ENCODE measurements at regions not wholly inside any gene's neighbourhood (a gene's known extent, or its start where the extent isn't known, plus 50 kb on each side); places are given as distances from the start of the nearest gene placed in this dataset.

DNA sequence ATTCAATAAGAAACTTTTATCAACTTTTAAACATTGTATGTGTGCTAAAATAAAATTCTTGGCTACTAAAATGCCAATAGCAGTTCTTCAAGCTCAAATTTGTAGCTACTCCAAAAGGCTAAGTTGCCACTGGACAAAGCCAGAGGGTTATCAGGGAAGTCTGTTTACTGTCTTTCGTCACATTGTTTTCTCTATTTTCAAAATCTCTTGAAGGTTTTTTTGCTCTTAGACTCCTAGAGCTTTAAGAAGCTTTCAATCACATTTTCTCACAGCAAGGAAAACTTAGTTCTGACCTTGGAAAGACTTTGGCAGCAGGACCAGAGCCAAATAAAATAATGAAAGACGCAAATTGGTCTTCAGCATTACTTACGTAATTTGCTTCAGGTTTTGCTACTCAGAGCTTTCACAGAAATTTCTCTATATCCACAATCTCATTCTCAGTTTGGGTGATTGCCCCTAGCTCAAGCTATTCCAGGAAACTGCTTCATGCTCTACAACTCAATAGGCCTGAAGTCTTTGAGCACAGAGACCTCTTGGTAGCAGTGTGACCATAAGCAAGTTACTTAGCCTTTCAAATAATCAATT is 257.7 kb downstream of the GABRG2 start:
- no peak for DNase-seq

DNA sequence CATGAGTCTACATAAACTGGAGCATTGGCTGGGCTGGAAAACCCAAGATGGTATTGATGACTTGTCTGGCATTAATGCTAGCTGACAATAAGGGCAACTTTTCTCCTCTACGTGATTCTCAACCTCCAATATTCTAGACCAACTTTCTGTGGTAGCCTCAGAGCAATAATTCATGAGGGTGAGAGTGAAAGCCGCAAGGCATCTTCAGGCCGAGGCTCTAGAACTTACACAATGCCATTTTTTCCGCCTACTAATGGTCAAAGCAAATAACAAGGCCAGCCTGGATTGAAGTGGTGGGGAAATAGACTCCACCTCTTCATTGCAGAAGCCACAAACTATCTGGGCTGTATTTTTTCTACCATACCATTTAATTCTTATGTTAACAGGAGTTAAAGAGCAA is 267.4 kb downstream of the GABRG2 start:
- no peak for DNase-seq

GRCh38 chr5:162360373-162360931 is 292.9 kb downstream of the GABRG2 start:
- no peak for DNase-seq

- DNase-seq, result no peak
Observed at GRCh38 chr5:162372256-162372655, 304.7 kb downstream of the GABRG2 start.

DNA sequence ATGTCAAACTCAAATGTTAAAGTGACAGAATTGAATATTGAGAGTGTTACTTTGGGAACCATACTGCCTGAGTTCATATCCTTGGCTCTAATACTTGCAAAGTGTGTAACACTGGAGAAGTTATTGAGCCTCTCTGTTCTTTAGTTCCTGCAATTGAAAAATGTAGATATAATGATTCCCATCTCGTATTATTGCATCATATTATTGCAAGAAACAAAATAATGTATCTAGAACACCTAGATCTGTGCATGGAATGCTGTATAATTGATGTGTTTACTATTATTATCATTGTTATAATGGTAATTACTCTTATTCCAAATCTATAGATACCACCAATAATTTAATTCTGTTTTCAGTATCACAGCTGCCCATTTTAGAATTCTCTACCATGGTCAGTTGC is 310.3 kb downstream of the GABRG2 start:
- DNase-seq, result no peak

DNA sequence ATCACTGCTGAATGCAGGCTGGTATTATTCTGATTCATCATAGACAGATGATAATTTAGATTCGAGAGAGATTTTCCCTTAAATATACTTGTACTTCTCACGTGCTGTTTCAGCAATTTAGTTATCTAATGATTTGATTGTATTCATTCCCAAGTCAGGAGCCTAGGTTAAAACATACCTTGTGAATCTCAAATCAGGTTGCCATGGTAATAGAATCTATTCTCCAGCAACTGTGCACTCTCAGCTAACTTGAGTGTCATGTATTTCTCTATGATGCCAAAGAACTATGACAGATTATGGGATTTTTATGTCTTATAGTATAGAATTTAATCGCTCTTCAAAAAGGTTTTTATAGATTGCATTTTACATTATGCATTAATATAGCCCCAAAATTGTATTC is 315.3 kb downstream of the GABRG2 start:
- no peak for DNase-seq

GRCh38 chr5:162384225-162384624 is 316.7 kb downstream of the GABRG2 start:
- no peak for DNase-seq

DNA sequence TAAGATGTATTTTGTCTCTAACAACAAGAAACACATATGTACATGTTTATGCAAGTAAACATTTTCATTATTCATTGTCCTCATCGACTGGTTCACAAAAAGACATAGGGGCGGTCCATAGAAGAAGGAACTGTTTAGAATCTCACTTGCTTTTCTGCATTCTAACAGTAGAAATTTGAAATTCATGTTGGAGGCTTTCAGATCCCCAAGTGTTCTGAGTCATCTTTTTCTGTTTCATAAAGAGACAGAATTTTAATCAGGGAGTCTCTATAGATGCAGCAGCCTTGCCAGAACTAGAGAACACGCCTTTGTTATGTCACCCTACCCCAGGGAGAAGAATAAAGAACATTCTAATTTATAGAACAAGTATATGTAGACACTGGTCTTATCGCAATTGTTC is 324.3 kb downstream of the GABRG2 start:
- DNase-seq, result no peak

DNA sequence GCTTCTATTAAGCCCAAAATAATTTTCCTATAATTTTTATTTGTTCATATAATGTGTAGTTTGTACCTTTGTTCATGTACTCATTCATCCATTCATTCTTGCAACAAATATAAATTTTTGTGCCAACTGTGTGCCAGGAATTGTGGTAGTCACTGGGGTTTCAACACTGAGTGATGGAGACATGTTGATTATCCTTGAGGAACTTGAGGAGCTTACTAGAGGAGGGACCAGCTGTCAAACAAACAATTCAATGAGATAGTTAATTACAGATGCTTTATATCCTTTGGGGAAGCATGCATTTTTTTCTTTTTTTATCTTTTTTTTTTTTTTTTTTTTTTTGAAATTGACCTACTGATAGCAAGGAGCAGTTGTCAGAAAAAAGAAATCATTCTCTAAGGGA is 324.8 kb downstream of the GABRG2 start:
- no peak for DNase-seq

GRCh38 chr5:162393534-162393933 is 326.0 kb downstream of the GABRG2 start:
- no peak for DNase-seq

DNA sequence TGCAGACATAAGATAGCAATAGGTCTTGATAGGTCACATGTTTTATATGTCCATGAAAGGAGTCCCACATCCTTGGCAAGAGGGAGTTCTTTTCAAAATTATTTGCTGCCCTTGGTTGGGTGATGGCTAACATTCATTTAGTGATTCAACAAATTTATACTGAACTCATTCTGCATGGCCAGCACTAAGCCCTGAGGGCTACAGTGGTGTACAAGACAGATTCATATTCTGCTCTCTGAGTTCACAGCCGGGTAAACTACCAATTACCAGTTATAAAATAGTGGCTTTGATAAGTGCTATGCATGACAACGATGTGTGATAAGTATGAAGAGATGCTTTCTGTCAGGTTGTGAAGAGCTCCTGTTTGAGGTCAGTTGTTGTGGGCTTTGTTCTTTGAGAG is 340.0 kb downstream of the GABRG2 start:
- DNase-seq, result no peak

DNA sequence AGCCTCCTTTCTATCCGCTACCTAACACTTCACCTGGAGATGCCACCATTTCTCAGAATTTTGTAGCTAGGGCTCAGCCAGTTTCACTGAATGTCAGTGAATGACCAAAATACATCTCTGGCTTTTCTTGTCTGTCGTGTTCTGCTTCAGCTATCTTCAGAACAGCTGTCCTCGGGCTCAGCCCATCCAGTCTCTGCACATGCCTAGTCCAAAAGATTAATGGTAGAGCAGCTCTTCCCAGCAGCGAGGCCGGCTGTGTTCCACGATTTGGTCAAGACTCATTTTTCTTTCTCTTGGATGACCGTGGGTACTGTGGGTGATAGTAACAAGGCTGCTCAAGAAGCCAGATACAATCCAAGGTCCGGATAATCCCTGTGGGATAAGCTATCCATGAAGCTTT is 342.8 kb downstream of the GABRG2 start:
- DNase-seq, result no peak

DNA sequence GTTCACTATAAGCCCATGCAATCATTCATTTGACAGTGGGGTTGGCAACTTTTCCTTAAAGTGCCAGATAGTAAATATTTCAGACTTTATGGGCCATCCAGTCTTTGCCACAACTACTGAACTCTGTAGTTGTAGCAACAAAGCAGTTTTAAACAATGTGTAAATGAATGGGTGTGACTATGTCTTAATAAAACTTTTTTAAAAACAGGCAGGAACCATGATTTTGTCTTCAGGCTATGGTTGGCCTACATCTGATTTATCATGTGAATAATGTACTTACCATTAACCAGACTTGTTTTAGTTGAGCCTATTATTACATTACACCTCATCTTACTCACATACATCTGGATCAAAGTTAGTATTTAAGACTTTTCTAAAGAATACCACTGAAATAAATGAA is 361.6 kb downstream of the GABRG2 start:
- no peak for DNase-seq

DNA sequence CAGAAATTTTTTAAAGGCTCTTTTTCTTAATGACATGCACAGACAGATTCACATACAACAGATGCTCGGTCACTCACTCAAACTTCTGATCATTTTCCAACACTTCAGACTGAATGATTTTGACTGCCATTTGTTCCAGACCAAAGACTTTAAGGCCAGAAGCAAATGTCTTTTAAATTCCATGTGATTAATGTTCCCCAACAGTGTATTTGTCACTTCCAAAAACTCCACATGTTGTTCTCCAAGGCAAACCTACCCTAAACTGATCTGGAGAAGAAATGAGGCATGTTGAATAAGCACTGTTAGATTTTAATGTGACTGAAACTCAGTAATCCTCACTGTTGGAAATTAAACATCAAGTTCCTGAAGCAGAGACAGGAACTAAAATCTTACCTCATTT is 366.7 kb downstream of the GABRG2 start:
- no peak for DNase-seq

DNA sequence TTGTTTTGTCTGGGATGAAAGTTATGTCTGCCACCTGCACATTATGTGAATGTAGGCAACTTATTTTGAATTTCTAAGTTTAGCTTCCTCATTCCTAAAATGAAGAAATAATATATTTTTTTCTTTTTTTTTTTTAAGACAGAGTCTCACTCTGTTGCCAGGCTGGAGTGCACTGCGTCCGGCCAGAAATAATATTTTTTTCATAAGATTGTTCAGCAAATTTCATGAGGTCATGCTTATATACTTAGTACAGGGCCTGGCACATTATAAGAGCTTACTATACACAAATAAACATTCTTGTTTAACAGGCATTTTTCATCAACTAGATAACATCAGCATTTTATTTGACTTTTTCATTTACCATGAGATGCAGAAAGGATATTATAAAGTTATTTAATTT is 368.5 kb downstream of the GABRG2 start:
- DNase-seq, result no peak

GRCh38 chr5:162444129-162444762 is 376.7 kb downstream of the GABRG2 start:
- no peak for DNase-seq

DNA sequence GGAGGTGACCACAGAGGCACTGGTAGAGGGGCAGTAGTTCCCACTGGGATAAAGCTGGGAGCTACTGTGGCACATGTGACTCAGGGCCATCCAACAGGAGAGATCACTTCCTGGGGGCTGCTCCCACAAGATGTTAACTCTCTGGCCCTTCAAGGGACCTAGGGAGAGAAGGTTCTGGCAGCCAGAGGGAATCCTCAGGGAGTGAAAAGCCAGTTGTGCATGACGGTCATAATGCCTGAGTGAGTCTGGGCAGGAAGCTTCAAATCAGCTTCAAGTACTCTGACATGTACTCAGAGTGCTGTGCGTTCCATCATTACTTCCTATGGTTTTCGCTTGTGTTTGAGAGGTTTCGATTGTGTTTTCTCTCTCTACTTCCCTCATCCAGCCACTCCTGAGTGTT is 388.5 kb downstream of the GABRG2 start:
- no peak for DNase-seq

DNA sequence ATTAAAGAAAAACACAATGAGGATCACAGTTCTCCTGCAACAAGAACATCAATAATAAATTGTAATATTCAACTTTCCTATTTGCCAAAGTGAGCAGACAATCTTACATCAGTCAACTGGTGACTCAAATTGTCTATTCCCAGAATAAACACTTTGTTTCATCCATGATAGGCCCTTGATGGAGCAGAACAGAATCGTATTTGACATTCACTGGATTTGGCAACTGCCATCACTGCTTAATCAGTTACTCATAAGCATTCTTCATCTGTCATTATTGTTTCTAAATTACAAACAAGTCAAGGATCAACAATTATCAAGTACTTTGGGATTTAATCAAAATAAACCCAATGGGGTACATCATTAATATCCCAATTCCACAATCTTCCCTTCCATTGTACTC is 398.4 kb downstream of the GABRG2 start:
- no peak for DNase-seq

- DNase-seq, result peak; percentile 38
Observed at GRCh38 chr5:162473041-162473714, 405.6 kb downstream of the GABRG2 start.

- DNase-seq, result no peak
Observed at GRCh38 chr5:162474239-162474638, 406.7 kb downstream of the GABRG2 start.

DNA sequence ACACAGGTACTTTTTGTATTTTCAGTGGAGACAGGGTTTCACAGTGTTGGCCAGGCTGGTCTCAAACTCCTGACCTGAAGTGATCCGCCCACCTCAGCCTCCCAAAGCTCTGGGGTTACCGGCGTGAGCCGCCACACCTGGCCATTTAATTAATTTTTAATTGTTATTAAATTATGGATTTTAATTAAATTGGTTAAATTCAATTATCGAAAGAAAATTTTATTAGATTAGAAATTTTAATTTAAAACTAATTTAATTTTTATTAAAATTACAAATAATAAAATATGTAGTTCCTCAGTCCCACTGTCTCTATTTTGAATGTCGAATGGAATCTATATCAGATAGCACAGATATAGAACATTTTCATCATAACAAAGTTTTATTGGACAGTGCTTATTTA is 416.5 kb downstream of the GABRG2 start:
- no peak for DNase-seq

- no peak for DNase-seq
Observed at GRCh38 chr5:162484986-162485385, 417.4 kb downstream of the GABRG2 start.

- DNase-seq, result no peak
Observed at GRCh38 chr5:162485666-162486292, 418.2 kb downstream of the GABRG2 start.

Measured in midbrain (tissue), 1 donor.